ENCODE measurements at regions not wholly inside any gene's neighbourhood (a gene's known extent, or its start where the extent isn't known, plus 50 kb on each side); places are given as distances from the start of the nearest gene placed in this dataset.

GRCh38 chr1:31515056-31515775 lies 61.1 kb upstream of the TINAGL1 start:
- TF ChIP-seq CTCF (IDR thresholded peaks at IDR 0.05) = no peak
- TF ChIP-seq POLR2A (IDR thresholded peaks at IDR 0.05) = no peak

All from body of pancreas (tissue), 4 donors.